GM21360 (cell line): ENCODE measurements at regions not wholly inside any gene's neighbourhood (a gene's known extent, or its start where the extent isn't known, plus 50 kb on each side); places are given as distances from the start of the nearest gene placed in this dataset.

Experiments
- ATAC-seq: cut with Tn5 transposase; IDR thresholded peaks from one replicate; pipeline ENCODE4 v1.9.1; 2021; ENCODE audit warnings: mild to moderate bottlenecking, moderate library complexity; ENCODE audit not compliant: unreplicated experiment

- ATAC-seq, result no peak
These were observed 209.3 kb downstream of the HS3ST3B1 start for GRCh38 chr17:14510136-14510535.

DNA sequence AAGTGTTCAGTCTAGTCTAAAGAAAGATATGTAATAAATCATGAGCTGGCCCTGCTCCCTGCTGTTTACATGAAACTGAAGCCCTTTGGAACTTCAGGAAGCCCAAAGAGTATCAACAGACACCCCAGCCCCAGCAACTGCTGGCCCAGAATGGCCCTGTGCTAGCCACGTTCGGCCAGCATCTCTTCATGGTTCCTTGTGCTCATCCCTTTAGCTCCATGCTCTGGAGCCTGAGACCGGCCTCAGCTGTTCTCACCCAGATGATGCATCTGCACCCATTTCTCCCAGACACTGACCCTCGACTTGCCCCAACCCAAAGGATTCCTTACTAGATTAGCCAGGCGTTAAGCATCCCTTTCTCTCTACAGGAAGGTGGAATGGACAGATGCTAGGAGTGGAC is 207.3 kb downstream of the HS3ST3B1 start:
- no peak for ATAC-seq

GRCh38 chr17:14506364-14506763 is 205.5 kb downstream of the HS3ST3B1 start:
- ATAC-seq, result no peak

GRCh38 chr17:14505606-14506005 is 204.7 kb downstream of the HS3ST3B1 start:
- ATAC-seq, result no peak

- ATAC-seq, result no peak
These were observed 199.1 kb downstream of the HS3ST3B1 start for GRCh38 chr17:14499976-14500375.

- no peak for ATAC-seq
These were observed 197.9 kb downstream of the HS3ST3B1 start for GRCh38 chr17:14498812-14499211.

- ATAC-seq, result no peak
These were observed 193.3 kb downstream of the HS3ST3B1 start for GRCh38 chr17:14494161-14494560.

DNA sequence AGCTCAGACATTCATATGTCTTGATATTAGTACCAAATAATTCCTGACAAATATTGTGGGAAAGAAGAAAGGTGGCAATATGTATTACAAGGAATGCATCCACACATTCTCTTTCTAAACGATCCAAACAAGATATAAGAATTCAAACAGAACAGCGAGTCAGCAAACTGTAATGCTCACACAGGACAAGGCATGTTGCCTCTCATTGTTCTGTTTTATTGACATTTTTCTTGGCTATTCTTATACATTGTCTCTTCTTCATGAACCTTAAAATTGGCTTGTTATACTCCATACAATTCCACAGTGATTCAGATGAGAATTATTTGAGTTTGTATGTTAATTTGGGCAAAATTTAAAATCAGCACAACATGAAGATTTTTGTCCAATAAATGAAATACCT is 189.1 kb downstream of the HS3ST3B1 start:
- ATAC-seq, result no peak

DNA sequence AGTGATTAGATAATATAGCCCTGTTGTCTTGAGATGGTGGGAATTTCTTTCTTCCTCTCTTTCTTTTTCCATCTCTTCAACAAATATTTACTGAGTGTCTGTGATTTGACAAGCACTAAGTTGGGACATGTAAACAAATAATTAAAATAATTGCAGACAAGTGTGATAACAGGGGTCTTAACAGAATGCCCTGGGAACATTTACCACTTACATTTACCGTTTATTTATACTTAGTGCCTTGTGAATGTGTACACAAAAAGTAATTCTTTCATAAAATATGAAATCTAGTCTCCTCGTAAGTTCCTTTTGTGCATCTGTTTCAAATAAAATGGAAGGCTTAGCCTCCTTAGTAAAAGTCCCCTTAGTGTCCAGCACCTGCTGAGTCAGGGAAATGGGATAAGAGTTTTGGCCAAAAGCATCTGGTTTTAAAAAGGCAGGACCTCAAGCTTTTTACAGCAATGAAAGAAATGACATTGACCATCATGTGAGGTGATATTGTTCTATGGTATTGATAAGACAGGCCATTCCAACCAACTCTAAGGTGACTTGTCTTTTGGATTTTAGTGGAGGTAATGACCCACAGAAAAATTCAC is 188.2 kb downstream of the HS3ST3B1 start:
- ATAC-seq, result no peak

- ATAC-seq, result no peak
These were observed 186.2 kb downstream of the HS3ST3B1 start for GRCh38 chr17:14487068-14487467.

DNA sequence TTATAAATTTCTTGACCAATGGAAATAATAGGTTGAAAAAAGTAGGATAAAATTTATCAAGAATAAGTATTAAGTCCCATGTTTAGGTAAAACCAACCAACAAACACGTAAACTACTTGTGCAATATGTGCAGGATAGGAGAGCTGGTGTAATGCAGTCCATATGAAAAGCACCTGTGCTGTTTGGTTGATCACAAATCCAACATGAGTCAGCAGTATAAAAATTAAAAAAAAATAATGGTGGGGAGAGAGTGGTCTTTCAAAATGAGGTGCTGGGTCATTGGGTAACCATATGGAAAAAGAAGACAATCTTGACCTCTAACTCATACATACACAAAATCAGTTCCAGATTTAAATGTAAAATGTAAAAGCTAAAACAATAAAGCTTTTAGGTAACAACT is 181.8 kb downstream of the HS3ST3B1 start:
- ATAC-seq, result no peak

DNA sequence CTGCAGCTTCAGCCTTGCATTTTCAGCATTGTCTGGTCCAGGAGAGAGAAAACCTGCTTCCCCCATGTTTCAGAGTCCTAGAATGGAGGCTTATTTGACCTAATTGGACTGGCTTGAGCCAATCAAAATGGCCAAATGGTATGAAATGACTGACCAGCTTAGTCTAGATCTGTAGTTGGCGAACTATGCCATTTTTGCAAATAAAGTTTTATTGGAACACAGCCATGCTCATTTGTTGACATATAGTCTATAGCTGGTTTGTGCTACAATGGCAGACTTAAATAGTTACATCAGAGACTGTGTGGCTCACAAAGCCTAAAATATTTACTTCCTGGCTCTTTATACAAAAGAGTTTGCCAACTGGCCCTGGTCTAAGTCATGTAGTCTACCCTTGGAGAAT is 180.8 kb downstream of the HS3ST3B1 start:
- no peak for ATAC-seq

- ATAC-seq, result no peak
These were observed 173.7 kb downstream of the HS3ST3B1 start for GRCh38 chr17:14474591-14474990.

- ATAC-seq, result no peak
These were observed 170.2 kb downstream of the HS3ST3B1 start for GRCh38 chr17:14471052-14471451.

DNA sequence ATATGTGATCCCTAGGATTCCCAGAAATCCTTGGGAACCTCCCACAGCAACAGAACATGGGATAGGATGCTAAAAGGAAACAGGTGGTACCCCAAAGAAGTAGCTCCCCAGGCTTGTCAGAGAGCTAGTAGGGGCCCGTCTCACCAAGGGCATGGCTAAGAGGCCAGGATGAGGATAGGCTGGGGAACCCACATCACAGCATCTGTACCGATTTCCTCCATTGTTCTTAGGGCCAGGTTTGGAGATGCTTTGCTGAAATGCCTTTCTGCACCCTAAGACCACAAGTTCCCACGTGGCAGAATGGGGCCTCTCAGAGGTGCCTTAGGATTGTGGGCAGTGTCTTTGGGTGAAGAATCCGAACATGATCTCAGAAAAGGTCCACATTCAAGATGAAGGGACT is 169.5 kb downstream of the HS3ST3B1 start:
- ATAC-seq, result no peak

- ATAC-seq, result no peak
These were observed 169.1 kb downstream of the HS3ST3B1 start for GRCh38 chr17:14469971-14470370.

DNA sequence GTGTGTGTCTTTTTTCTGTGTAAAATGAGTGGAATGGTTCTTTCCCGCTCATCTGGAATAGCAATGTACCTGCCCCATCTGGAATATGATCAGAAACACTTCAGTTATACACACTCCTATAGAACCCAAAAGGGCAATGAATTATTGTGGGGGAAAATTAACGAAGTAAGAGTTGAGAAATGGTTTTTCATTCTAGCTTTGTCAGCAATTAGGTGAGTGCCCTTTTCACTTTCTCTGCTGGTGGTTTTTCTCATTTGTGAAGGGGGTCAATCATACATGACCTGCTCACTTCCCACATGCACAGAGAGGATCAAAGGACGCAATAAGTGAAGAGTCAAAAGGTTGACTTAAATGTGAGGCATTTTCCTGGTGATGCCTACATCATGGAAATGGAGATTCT is 168.0 kb downstream of the HS3ST3B1 start:
- no peak for ATAC-seq

GRCh38 chr17:14461227-14461548 is 160.3 kb downstream of the HS3ST3B1 start:
- ATAC-seq, result no peak

DNA sequence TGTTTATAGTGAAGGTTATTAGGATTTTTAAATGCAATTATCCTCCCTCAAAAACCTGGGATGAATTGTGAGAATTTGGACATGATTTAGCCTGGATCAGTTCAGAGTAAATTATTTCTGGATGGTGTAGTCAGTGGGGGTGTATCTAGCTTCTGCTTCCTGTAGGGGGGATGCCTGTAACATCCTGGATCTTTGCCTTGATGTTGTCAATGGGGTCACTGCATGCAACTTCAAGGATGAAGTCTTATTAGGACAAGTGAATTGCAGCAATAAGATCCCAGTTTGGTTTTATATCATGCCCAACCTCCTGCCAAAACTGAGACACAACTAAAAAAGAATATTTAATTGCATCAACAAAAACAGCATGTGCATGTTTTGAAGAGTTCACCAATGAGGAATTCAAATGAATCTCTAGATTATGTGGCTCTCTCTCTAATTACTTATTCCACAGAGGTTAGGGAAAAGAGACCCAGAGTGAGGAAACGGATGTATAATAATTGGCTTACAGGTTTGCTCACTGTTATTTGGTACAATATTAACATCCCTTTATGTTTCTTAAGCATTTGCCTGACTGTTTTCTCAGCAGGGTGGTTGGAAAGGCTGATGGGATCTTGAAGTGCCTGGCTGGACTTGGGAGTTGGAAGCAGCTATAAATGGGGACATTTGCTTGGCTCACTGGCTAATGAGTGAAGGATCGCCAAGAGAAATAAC is 159.8 kb downstream of the HS3ST3B1 start:
- no peak for ATAC-seq

DNA sequence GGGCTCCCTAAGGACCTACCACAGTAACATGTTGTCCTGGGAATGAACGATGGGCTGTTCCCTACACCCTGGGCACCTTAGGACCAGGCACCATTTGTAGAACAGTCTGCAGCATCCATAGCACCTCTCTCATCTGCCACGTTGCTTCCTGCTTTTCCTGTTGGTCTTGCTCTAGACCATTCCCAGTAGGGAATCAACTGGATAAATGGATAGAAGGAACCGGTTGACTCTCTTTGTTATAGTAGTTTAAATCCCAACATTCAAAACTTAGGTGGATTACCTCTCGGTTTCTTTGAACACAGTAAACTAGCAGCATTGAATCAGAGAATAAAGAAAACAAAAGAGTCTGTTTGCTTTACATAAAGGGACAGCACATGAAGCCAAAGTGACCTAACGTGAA is 159.1 kb downstream of the HS3ST3B1 start:
- ATAC-seq, result no peak

DNA sequence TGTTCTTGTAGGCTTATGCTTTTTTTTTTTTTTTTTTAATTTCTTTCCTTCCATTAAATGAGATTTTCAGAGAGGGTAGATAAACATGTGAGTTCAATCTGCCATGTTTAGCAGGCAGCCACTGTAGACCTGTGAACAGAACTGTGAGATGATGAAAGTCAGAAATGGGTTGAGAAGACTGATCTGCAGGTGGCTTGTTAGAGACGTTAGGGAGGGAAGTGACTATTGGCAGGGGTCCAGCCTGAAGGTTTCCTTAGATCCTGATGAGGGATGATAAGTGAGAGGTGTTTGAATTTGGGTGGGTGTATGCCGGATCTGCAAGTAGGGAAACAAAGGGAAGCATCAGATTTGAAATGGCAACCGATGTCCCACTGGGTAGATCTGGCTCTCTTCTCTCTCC is 157.8 kb downstream of the HS3ST3B1 start:
- no peak for ATAC-seq

DNA sequence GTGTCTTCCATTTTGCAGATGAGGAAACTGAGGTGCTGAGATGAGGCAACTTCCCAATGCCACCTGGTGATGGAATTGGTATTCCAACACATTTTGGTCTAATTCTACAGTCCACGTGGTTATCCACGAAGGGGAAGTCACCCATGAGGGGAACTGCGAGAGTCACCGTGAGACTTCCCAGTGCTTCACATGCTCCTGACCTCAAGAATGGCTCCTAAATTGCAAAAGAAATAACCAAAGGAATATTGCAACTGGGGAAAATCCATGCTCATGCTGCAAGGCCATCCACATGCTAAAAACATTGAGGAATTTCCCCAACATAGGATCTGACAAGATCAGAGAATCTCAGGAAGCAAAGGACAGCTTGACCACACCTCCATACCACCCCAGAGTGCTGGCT is 153.9 kb downstream of the HS3ST3B1 start:
- no peak for ATAC-seq

DNA sequence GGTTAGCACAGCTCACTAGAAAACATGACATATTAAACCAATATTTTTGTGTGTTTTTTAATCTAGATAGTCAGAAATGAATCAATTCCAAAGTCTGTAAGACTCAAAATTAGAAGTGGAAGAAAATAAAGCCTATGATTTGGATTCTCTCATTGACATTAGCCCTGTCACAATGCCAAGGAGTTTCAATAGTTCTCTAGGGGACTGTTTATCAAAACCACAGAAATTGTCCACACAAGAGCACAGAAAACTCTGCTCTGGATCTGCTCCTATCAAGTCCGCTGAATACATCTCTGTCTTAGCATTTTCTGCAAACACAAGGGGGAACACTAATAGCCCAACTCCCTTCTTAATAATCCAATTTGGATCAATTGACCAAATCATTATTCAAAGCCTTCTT is 152.0 kb downstream of the HS3ST3B1 start:
- no peak for ATAC-seq
